HepG2 (cell line): ENCODE measurements at regions not wholly inside any gene's neighbourhood (a gene's known extent, or its start where the extent isn't known, plus 50 kb on each side); places are given as distances from the start of the nearest gene placed in this dataset.

ENCODE experiments used
- ATAC-seq: fragments of 200-7000 bp; cut with Tn5 transposase; 3 replicates; pipeline ENCODE4 v1.9.1; 2020; ENCODE audit warnings: mild to moderate bottlenecking, moderate library complexity
- BruUV-seq: library from RNA; stranded (reverse); fragments of 400-500 nt; replicated peaks from 2 replicates; lab custom pipeline; 2021; lab: Mats Ljungman, UMichigan
- CTCF ChIA-PET: fragments of 300-600 bp; formaldehyde crosslinking; extraction: SDS; loops from one replicate; lab custom pipeline; 2021; ENCODE audit warnings: low total read pairs, inconsistent platforms, low intra/inter-chr PET ratio; lab: Yijun Ruan, JAX
- POLR2A ChIA-PET: fragments of 350-600 bp; sonication (Branson Sonifier 250); formaldehyde crosslinking; loops from one replicate; lab custom pipeline; 2020; ENCODE audit warnings: antibody characterized with exemption, inconsistent platforms; lab: Yijun Ruan, JAX
- DNase-seq: peaks from one replicate; pipeline ENCODE4 v3.0.0-alpha.2; 2015; ENCODE audit warnings: low spot score
- FAIRE-seq: peaks from 3 replicates; lab custom pipeline; 2011; peaks lifted over from hg19 to GRCh38; lab: Jason Lieb, UNC
- H2AFZ ChIP-seq: one replicate; pipeline ENCODE4 v1.6.1; 2011; ENCODE audit warnings: low read length, inconsistent platforms
- H3K27ac ChIP-seq: fragments of 300-600 bp; 3 replicates; pipeline ENCODE4 v1.8.0; 2011; ENCODE audit warnings: mixed run types, mild to moderate bottlenecking, mixed read lengths, low read length, inconsistent platforms; ENCODE audit not compliant: insufficient read depth; ENCODE audit errors: extremely low read length
- H3K27me3 ChIP-seq, 2 experiments: fragments of 200-600 bp in 1 of 2; 2 replicates in 1 of 2; 3 replicates in 1 of 2; pipeline versions ENCODE4 v1.6.0 to v1.8.0; 2011; ENCODE audit warnings: low read length in 2 of 2, mild to moderate bottlenecking in 2 of 2, moderate library complexity in 2 of 2, inconsistent platforms in 1 of 2; ENCODE audit not compliant: insufficient read depth in 2 of 2, control insufficient read depth in 1 of 2
- H3K36me3 ChIP-seq, 2 experiments: fragments of 200-600 bp in 1 of 2; replicated peaks in 1 of 2; 2 replicates in 1 of 2; 3 replicates in 1 of 2; pipeline versions ENCODE4 v1.5.1 to v1.8.0; 2011; ENCODE audit warnings: low read length in 2 of 2, inconsistent platforms in 1 of 2; ENCODE audit not compliant: insufficient read depth in 2 of 2, control insufficient read depth in 1 of 2
- H3K4me1 ChIP-seq: 2 replicates; pipeline ENCODE4 v1.5.1; 2012; ENCODE audit warnings: low read length, inconsistent platforms; ENCODE audit not compliant: insufficient read depth
- H3K4me2 ChIP-seq: 2 replicates; pipeline ENCODE4 v1.6.0; 2011; ENCODE audit warnings: low read depth, low read length, inconsistent platforms
- H3K4me3 ChIP-seq, 3 experiments: fragments of 200-600 bp in 1 of 3; sonication (generic), shearing (Covaris generic) in 1 of 3; replicated peaks in 1 of 3; 2 replicates each; pipeline ENCODE4 v1.5.1; 2011 to 2016; ENCODE audit warnings: low read length in 3 of 3, inconsistent platforms in 2 of 3, low read depth in 2 of 3, mild to moderate bottlenecking in 2 of 3, control low read depth in 1 of 3, mixed read lengths in 1 of 3; ENCODE audit not compliant: insufficient read depth in 1 of 3
- H3K79me2 ChIP-seq: one replicate; pipeline ENCODE4 v1.6.1; 2011; ENCODE audit warnings: low read length, inconsistent platforms; ENCODE audit not compliant: insufficient read depth
- H3K9ac ChIP-seq: 2 replicates; pipeline ENCODE4 v1.6.0; 2011; ENCODE audit warnings: mild to moderate bottlenecking, low read depth, low read length, inconsistent platforms; ENCODE audit not compliant: insufficient read depth
- H3K9me3 ChIP-seq: 2 replicates; pipeline ENCODE4 v1.5.1; 2012; ENCODE audit warnings: mild to moderate bottlenecking, low read length
- H4K20me1 ChIP-seq: 2 replicates; pipeline ENCODE4 v1.6.0; 2011; ENCODE audit warnings: inconsistent platforms, mild to moderate bottlenecking, low read length, moderate library complexity; ENCODE audit not compliant: insufficient read depth
- CEBPB ChIP-seq: IDR thresholded peaks from 2 replicates; pipeline ENCODE4 v1.6.1; 2011; ENCODE audit warnings: low read depth, low read length, improper control_type of control experiment, borderline replicate concordance
- IRF2 ChIP-seq: IDR thresholded peaks from 2 replicates; pipeline ENCODE4 v1.6.1; 2018; ENCODE audit warnings: missing genetic modification reagents, missing compliant biosample characterization
- KLF11 ChIP-seq: IDR thresholded peaks from 2 replicates; pipeline ENCODE4 v1.6.1; 2016; ENCODE audit warnings: missing compliant biosample characterization
- RFX1 ChIP-seq: fragments of 450-650 bp; IDR thresholded peaks from 2 replicates; pipeline ENCODE4 v1.6.1; 2017
- ZNF253 ChIP-seq: sonication (generic); formaldehyde crosslinking; IDR thresholded peaks from 2 replicates; pipeline ENCODE4 v1.8.0; 2022; ENCODE audit warnings: mild to moderate bottlenecking, missing genetic modification reagents, borderline replicate concordance
- ZNF709 ChIP-seq: sonication (generic); formaldehyde crosslinking; IDR thresholded peaks from 2 replicates; pipeline ENCODE4 v1.5.0; 2020; ENCODE audit warnings: mild to moderate bottlenecking, missing genetic modification reagents
- ZNF850 ChIP-seq: sonication (generic); formaldehyde crosslinking; conservative IDR thresholded peaks from 2 replicates; pipeline ENCODE4 v1.9.0; 2021; ENCODE audit warnings: mild to moderate bottlenecking, missing genetic modification reagents
- WGBS: methylation state at CpG from one replicate; pipeline ENCODE4 v1.1.6; 2017; ENCODE audit warnings: low lambda C conversion rate; 5-methylcytosine and 5-hydroxymethylcytosine counted together
- in situ Hi-C: cut with HindIII; loops from 2 replicates; pipeline ENCODE4 v1.10.0; 2017; ENCODE audit warnings: low pct_unique_long_range_greater_than_20kb; ENCODE audit not compliant: extremely low pct_ligation_motif_present
- intact Hi-C: fragments of 100-400 bp; cut with micrococcal nuclease; formaldehyde crosslinking; loops from one replicate; pipeline ENCODE4 v1.10.0; 2022; ENCODE audit not compliant: unreplicated experiment
- TF ChIP-seq, protein P1 (sequence below): sonication (generic); formaldehyde crosslinking; IDR thresholded peaks from 2 replicates; pipeline ENCODE4 v1.5.0; 2020; ENCODE audit warnings: mild to moderate bottlenecking, missing genetic modification reagents
- TF ChIP-seq, protein P2 (sequence below): sonication (generic); formaldehyde crosslinking; IDR thresholded peaks from 2 replicates; pipeline ENCODE4 v1.4.0; 2020; ENCODE audit warnings: missing genetic modification reagents, low read depth, mild to moderate bottlenecking, borderline replicate concordance
- TF ChIP-seq, protein P3 (sequence below): sonication (generic); formaldehyde crosslinking; IDR thresholded peaks from 2 replicates; pipeline ENCODE4 v1.5.0; 2020; ENCODE audit warnings: missing genetic modification reagents, mild to moderate bottlenecking, borderline replicate concordance

DNA sequence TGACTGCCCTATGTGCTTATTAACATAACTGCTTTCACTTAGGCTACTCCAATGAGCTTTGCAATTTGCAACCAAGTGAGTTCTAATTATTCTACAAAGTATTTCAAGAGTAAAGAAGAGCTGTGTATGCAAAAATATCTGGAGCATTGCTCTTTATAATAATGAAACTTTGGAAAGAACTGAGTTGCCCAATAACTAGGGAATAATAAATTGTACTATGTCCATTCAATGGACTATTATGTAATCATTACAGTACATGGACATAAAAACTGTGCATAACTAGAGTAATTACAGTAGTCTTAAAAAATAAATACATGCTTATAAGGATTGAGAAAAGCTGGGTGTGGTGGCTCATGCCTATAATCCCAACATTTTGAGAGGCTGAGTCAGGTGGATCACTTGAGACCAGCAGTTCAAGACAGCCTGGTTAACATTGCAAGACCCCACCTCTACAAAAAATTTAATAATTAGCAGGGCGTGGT lies 70.3 kb upstream of the JAK1 start:
- ATAC-seq, result no peak
- Histone ChIP-seq H2AFZ (no peak overlapping the region), H3K4me2 (no peak overlapping the region), H3K79me2 (no peaks in the 10 kb centered on the region), H3K4me3 (no peak overlapping the region), H3K9ac (no peak overlapping the region)
- POLR2A ChIA-PET, result no interaction called here
- CTCF ChIA-PET, result no interaction called here
- BruUV-seq, result no TSS peak
- FAIRE-seq, result no peak
- in situ Hi-C loops, result no loop called here
- 0 out of 2 replicates have a peak, but pooled peaks have one; percentile 10 for TF ChIP-seq CEBPB
- no peak for TF ChIP-seq ZNF709 (CRISPR knock-in tag)
- TF ChIP-seq, all 625 proteins: peak for 1
- 63% methylated on average over 1 of the region's 1 CpG for WGBS
- Histone ChIP-seq H3K27me3 (no peaks in the 10 kb centered on the region), H3K36me3 (no peaks in the 10 kb centered on the region), H3K9me3 (no peaks in the 10 kb centered on the region), H4K20me1 (no peaks in the 10 kb centered on the region), H3K27ac (no peak overlapping the region), H3K4me1 (peaks cover 6% of the 10 kb centered on the region; the same call in 1 of the 2 replicates)
- DNase-seq, result no peak
- intact Hi-C loops, result no loop called here

DNA sequence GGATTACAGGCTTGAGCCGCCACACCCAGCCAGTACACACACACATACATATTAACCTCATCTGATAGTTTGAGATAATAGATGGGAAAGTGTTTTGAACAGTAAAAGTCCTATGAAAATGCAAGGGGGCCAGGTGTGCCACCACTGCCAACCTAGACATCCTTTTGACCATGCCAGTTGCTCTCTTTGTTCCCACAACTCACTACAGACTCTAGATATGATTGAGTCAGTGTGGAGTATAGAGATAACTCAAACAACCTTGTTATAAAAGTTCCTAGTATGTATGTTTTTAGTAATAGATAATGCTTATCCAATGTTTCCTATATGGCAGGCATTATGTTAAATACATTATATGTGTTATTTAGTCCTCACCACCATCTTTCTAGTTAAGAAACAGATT lies 72.7 kb upstream of the JAK1 start:
- FAIRE-seq, result no peak
- Histone ChIP-seq H3K27ac (no peak overlapping the region), H3K9ac (no peak overlapping the region), H4K20me1 (no peaks in the 10 kb centered on the region), H2AFZ (no peak overlapping the region), H3K79me2 (no peaks in the 10 kb centered on the region), H3K4me3 (no peak overlapping the region), H3K27me3 (no peaks in the 10 kb centered on the region), H3K4me2 (no peak overlapping the region), H3K9me3 (no peaks in the 10 kb centered on the region), H3K36me3 (no peaks in the 10 kb centered on the region), H3K4me1 (peaks cover 9% of the 10 kb centered on the region; the same call in 1 of the 2 replicates)
- no TSS peak for BruUV-seq
- intact Hi-C loops (no loop called here), in situ Hi-C loops (no loop called here)
- ChIA-PET POLR2A (no interaction called here), CTCF (no interaction called here)
- DNase-seq, result no peak
- ATAC-seq, result no peak
- WGBS, result 83% methylated on average over 1 of the region's 1 CpG
- TF ChIP-seq ZNF850 (CRISPR knock-in tag) (no peak), KLF11 (no peak), IRF2 (CRISPR knock-in tag) (no peak), ZNF253 (CRISPR knock-in tag) (no peak), RFX1 (no peak)
- TF ChIP-seq, protein P1, sequence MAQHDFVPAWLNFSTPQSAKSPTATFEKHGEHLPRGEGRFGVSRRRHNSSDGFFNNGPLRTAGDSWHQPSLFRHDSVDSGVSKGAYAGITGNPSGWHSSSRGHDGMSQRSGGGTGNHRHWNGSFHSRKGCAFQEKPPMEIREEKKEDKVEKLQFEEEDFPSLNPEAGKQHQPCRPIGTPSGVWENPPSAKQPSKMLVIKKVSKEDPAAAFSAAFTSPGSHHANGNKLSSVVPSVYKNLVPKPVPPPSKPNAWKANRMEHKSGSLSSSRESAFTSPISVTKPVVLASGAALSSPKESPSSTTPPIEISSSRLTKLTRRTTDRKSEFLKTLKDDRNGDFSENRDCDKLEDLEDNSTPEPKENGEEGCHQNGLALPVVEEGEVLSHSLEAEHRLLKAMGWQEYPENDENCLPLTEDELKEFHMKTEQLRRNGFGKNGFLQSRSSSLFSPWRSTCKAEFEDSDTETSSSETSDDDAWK (CRISPR knock-in tag), result no peak
- TF ChIP-seq, protein P2, sequence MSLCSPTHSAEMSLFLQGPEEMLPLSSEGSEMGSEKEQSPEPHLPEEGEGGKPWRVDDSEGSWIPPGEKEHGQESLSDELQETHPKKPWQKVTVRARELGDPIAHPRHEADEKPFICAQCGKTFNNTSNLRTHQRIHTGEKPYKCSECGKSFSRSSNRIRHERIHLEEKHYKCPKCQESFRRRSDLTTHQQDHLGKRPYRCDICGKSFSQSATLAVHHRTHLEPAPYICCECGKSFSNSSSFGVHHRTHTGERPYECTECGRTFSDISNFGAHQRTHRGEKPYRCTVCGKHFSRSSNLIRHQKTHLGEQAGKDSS, result no peak
- TF ChIP-seq, protein P3, sequence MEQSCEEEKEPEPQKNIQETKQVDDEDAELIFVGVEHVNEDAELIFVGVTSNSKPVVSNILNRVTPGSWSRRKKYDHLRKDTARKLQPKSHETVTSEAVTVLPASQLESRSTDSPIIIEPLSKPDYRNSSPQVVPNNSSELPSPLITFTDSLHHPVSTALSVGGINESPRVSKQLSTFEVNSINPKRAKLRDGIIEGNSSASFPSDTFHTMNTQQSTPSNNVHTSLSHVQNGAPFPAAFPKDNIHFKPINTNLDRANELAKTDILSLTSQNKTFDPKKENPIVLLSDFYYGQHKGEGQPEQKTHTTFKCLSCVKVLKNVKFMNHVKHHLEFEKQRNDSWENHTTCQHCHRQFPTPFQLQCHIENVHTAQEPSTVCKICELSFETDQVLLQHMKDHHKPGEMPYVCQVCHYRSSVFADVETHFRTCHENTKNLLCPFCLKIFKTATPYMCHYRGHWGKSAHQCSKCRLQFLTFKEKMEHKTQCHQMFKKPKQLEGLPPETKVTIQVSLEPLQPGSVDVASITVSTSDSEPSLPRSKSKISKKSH (CRISPR knock-in tag), result no peak
